HG03135 (cell line): ENCODE measurements at regions not wholly inside any gene's neighbourhood (a gene's known extent, or its start where the extent isn't known, plus 50 kb on each side); places are given as distances from the start of the nearest gene placed in this dataset.
"Not testable (repeated sequence)": the region's sequence is repeated elsewhere in the genome, so short reads cannot be mapped to it uniquely, and the experiment has no call there.

ENCODE experiments used
- ATAC-seq: cut with Tn5 transposase; IDR thresholded peaks from one replicate; pipeline ENCODE4 v1.9.1; 2021; ENCODE audit warnings: mild to moderate bottlenecking, moderate library complexity; ENCODE audit not compliant: unreplicated experiment

DNA sequence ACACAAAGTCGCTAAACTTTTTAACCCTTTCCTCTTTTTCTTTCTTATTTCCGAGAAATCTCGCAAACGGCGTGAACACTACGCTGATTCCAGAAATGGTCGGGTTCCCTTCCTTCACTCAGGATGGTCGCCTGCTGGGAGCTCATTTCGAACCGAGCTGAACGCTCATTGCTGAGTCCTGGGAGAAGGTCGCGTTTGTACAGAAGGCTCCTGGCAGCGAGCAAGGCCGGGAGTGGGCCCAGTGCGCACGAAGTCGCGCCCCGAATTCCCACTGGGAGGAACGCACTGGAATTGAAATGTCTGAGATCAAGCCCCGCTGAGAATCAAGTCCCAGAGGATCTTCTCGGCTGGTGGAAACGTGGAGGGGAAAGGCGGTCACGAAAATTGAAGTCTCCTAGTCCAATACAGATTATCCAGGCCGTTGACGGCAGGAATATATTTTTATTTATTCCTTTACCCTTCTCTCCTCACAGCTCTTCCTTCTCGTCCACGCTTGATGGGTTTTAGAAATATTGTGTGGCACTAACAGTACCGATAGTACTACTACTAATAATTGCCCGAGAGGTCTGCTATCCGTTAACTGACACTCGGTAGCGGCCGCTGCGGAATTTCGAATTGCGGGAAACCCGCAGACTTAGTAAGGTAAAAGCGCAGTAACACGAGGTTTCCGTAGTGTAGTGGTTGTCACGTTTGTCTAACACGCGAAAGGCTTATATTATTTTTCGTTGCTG, 207.2 kb upstream of the ZNF184 start:
- ATAC-seq: no peak

DNA sequence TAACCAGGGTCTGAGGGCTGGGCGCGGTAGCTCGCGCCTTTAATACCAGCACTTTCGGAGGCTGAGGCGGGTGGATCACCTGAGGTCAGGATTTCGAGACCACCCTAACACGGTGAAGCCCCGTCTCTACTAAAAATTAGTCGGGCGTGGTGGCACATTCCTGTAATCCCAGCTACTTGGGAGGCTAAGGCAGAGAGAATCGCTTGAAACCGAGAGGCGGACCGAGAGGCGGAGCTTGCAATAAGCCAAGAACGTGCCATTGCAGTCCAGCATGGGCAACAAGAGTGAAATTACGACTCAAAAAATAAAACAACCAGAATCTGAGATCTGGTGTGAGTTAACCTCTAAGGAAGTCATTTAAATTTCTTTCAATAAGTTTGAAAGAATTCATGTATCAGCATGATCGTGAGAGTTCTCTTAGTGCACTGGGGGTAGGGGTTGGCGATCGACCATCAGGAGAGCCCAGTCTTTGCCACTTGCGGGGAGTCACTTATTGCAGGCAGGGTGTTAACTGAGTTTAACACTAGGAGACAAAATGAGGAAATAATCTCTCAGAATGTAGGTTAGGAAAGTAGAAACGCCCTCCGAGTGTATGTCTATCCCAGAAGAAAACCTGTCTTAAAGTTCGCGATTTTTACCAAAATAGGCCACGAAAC, 206.5 kb upstream of the ZNF184 start:
- ATAC-seq: no peak

DNA sequence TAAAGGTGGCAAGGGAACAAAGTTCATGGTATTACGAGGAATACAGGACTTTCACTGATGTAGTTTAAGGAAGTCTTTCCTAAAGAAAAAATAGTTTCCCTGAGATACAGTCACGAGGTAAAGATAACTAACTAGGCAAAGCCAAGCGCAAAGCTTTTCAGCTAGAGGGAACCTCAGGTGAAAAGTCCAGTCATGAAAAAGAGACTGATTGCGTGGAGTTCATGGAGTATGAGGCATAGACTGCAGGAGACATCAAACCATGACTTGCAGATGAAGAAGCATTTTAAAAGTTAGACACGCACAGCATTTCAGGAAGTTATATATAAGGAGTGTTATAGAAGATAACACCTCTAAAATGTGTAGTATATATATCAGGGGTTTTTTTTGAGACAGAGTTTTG, 205.6 kb upstream of the ZNF184 start:
- no peak for ATAC-seq

DNA sequence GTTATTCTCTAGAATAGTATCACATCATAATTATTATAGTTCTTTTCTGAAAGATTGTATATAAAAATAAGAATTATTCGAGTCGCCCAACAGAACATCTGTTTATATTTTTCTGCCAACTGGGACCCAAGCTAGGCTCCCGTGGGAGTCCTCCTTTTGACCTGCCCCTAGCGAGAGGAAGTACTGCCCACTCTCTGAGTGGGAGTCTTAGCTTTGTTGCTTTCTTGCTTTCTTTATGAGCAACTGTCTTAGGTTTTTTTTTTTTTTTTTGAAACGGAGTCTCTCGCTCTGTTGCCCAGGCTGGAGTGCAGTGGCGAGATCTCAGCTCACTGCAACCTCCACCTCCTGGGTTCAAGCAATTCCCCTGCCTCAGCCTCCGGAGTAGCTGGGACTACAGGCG, 202.0 kb upstream of the ZNF184 start:
- no peak for ATAC-seq

DNA sequence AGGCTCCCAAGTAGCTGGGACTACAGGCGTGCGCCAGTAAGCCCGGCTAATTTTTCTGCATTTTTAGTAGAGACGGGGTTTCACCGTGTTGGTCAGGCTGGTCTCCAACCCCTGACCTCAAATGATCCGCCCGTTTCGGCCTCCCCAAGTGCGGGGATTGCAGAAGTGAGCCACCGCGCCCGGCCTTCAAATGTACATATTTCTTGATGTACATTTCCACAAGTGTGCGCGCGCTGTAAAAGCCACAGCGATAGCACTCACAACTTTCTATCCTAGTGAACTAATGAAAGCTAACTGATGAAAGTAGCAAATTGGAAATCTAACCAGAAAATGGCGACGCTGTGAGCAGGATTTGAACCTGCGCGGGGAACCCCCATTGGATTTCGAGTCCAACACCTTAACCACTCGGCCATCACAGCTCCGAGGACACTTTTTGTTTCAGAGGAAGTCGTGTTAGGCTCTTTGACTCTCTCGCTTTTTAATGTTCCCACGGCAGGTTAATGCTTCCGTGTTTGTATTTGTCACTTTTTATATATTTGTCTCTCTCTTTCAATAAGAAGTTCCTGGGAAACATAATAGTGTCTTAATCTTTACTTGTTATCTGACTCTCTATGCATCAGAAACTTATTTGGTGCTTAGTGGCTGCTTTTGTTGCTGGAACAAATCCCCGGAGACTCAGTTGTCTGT, 199.4 kb upstream of the ZNF184 start:
- peak; percentile 50 for ATAC-seq

DNA sequence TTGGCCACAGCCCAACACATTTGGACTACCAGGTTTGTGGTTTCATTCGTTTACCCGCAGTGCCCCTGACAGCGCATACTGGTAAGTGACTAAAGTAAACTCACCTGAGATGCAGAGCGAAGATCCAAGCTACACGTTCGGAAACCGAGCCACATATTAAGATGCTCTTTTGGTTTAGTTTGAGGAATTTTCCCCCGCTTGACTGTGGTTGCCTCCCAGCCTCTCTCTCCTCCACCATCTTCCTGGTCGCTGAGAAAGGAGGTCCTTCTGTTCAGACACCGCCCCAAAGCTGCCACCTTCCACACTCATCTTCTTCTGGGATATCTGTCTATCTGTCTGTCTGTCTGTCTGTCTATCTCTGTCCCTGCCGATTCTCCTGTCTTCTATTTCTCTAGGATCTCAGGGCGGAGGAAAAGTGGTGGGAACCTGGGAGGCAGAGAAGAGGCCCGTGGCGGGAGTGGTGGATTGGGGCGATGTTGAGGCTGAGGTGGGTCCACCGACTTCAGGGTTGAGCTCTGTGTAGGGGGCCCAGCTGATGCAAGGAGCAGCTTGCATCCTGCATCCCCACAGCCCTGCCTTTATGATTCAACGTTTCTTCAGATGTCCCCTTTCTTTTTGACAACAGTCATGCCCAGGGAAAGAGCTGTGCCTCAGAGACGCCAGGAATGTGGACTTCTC, 196.9 kb upstream of the ZNF184 start:
- no peak for ATAC-seq

DNA sequence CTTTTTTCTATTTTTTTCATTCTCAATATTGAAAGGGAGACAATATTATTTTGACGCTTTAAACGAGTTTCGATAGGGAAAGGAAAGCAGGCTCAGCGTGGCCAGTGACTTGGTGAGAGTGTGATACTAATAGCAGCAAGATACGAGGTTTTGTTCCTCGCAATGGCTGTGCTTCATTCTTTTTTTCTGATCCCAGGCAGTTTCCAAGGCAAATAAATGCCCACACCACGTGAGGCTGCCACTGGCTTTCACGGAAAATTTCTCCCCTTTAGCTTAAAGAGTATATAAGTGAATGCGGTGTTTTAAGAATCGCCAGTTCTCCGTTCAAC, 196.4 kb upstream of the ZNF184 start:
- no peak for ATAC-seq

DNA sequence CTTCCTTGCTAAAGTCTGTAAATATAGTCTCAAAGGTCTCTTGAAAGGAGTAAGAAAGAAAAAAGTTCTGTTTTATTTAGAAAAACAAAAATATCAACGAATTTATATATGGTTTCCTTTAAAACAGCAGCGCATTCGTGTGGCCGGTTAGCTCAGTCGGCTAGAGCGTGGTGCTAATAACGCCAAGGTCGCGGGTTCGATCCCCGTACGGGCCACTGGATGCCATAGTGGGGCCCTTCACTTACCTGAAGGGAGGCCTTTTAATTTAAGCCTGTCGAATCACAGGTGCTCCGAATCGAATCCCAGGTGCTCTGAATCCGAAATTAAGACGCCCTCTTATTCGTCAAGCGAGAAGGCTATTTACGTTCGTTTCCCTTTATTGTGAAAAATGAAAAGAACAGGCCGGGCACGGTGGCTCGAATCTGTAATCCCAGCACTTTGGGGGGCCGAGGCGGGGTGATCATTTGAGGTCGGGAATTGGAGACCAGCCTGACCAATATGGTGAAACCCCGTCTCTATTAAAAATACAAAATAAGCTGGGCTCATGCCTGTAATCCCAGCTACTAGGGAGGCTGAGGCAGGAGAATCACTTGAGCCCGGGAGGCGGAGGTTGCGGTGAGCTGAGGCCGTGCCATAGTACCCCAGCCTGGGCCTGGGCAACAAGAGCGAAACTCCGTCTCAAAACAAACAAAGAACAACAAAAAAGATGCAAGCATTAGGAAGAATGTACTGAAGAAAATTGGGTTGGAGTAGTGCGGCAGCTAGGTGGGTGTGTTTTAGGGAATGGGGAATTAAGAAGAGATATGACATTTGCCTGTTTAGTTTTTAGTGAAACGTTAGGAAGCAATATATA, 195.8 kb upstream of the ZNF184 start:
- ATAC-seq: no peak

DNA sequence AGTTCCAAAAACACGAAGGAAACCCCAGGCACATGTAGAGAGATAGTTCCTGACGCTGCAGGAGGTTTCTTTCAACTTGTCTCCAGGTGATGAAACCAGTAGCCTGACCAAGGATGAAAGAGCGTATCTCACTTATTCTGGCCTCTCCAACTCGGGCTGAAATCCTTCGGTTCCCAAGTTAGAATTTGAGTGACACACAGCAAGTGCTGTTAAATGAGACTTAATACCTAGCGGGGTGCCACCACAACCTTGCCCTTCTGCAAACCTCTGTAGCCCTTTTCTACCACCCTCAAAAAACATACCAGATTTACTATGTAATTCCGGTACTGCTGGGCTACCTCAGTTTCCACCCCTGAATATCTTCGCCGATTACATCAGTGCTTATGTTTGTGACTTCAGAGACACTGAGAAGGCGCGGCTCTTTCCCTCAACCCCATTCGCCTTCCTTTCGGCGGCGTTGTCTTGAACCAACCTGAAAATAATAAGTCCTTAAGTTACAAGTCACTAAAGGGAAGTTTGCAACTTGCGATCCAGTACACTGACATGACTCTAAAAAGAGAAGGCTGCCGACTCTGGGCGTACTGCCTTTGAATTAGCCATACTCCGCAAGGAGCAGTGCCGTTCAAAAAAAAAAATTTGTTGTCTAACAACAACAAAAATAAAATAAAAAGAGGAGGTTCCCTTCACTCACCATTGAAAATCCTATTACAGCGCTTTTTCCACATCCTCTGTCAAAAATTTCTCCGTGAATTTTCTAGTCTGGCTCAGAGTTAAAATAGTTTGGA, 194.9 kb upstream of the ZNF184 start:
- no peak for ATAC-seq

DNA sequence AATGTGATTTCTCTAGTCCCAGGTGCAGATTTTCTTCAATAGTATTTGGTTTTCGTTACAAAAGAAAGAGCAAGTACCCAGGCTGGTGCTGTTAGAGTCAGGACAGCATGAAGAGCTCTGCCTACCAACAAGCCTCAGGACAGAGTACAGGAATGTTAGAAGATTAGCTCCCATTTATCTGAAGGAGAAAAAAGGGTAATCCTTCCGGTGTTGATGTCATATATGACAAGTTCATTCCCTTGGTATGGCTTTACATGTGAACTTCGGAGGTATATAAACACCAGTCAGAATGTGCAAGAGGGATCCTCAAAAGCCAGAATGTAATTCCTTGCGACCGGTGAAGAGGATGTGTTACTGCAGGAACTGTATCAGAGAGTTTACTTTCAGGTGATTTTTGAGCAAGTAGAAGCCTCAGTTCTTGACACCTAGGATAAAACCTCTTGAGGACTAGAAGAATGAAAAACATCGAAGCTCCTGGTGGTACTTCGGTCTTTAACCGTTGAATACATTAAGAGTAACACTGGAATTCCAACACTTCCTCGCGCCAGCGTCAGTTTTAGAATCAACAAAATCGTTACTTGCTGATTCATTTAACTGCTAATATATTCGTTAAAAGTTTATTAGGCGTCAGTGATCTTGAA, 194.2 kb upstream of the ZNF184 start:
- ATAC-seq: no peak

DNA sequence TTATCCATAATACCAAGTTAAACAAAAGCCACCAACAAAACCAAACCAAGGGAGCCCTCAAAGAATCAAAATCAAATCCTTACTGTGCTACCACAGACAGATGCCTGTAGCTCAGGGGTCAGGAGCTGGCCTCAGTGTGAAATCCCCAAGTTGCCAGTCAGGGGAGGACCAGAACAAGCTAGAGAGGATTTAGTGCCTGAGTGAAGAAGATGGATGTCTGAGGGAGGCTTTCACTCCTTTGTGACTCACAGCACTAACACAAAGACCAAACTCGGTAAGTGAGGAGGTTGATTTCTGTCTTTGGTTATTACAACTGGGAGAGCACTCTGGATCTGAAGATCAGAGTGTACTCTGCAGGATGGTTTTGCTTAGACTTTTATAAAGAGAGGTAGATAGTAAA, 189.9 kb upstream of the ZNF184 start:
- no peak for ATAC-seq

DNA sequence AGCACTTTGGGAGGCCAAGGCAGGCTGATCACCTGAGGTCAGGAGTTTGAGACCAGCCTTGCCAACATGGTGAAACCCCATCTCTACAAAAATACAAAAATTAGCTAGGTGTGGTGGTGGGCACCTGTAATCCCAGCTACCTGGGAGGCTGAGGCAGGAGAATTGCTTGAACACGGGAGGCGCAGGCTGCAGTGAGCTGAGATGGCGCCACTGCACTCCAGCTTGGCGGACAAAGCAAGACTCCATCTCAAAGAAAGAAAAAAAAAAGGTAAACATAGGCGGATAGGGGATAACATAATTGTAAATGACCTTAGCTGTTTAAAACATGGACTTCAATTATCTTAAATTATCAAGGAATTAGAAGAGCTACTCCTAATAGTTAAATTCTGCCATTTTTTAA, 189.3 kb upstream of the ZNF184 start:
- ATAC-seq: not testable (repeated sequence)

DNA sequence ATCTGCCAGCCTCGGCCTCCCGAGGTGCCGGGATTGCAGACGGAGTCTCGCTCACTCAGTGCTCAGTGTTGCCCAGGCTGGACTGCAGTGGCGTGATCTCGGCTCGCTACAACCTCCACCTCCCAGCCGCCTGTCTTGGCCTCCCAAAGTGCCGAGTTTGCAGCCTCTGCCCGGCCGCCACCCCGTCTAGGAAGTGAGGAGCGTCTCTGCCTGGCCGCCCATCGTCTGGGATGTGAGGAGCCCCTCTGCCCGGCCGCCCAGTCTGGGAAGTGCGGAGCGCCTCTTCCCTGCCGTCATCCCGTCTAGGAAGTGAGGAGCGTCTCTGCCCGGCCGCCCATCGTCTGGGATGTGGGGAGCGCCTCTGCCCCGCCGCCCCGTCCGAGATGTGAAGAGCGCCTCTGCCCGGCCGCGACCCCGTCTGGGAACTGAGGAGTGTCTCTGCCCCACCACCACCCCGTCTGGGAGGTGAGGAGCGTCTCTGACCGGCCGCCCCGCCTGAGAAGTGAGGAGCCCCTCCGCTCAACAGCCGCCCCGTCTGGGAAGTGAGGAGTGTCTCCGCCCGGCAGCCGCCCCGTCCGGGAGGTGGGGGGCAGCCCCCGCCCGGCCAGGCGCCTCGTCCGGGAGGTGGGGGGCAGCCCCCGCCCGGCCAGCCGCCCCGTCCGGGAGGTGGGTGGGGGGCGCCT, 180.4 kb upstream of the ZNF184 start:
- ATAC-seq: not testable (repeated sequence)

DNA sequence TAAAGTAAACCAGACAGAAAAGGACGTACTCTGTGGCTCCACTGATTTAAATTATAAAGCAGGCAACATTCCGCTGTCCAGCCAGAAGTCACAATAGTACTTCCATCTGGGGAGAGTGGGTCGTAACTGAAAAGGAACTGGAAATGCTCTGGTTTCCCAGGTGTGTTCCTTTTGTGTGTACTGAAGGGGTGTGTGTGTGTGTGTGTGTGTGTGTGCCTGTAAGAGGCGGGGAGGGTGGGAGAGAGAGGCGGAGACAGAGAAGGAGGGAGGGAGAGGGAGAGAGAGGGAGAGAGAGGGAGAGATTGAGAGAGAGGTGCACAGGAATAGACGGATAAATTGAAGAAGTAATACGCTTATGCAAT, 178.4 kb upstream of the ZNF184 start:
- ATAC-seq: no peak

DNA sequence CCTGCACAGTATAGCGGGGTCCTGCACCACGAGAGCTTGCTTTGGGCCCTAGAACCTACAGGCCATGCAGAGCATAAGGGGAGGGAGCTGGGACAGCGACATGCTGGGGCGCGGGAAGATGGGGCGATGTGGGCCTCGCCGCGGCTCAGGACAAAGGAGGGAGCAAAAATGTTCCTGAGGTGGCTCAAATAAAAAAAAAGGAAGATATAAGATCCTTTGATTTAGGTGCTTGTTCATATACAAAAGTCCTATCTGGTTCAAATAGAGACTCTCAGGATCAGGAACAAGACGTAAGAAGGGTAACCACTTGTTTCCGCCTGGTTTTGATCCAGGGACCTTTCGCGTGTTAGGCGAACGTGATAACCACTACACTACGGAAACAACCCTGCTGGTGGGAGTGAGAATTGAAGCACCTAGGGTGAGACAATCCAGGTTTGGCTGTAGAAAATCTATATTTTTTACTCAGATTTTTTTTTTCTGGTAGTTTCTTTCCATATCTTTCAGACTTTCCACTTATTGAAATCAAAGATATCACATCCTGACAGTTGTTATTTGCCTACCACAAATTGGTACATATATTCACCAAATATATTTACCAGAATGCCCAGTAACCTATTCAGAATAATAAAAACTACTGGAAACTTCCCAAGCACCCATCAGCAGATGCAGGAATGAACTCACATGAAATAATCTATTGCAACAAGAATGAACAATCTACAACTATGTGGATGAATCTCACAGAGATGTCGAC, 177.9 kb upstream of the ZNF184 start:
- ATAC-seq: no peak

DNA sequence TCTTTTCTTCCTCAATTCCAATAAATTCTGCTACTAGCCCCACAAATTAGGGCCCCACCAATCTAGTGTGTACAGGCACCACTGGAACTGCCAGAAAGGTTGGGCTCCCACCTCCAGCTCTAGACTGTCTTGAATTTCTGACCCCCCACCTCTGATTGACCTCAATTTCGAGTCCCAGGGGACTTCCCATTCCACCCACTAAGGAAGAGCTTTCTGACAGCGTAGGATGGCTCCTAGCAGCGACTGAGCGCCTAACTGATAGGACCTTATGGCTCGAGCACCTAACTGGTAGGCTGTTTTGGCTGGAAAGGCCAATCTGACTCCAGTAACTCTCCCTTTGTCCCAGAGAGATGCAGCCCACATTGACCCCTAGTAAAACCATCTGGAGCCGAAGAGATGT, 171.6 kb upstream of the ZNF184 start:
- ATAC-seq: no peak

DNA sequence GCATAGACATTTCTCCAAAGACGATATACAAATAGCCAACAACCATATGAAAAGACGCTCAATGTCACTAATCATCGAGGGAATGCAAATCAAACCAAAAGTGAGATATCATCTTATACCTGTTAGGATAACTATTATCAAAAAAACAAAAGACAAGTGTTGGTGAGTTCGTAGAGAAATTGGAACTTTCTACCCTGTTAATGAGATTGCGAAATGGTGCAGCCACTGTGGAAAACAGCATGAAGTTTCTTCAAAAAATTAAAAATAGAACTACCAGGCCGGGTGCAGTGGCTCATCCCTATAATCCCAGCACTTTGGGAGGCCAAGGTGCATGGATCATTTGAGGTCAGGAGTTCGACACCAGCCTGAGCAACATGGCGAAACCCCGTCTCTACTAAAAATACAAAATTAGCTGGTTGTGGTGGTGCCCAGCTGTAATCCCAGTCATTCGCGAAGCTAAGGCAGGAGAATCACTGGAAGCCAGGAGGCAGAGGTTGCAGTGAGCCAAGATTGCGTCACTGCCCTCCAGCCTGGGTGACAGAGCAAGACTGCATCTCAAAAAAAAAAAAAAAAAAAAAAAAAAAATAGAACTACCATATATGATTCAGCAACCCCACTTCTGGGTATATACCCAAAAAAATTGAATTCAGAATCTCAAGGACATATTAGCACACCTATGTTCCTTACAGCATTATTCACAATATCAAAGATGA, 170.0 kb upstream of the ZNF184 start:
- ATAC-seq: no peak

DNA sequence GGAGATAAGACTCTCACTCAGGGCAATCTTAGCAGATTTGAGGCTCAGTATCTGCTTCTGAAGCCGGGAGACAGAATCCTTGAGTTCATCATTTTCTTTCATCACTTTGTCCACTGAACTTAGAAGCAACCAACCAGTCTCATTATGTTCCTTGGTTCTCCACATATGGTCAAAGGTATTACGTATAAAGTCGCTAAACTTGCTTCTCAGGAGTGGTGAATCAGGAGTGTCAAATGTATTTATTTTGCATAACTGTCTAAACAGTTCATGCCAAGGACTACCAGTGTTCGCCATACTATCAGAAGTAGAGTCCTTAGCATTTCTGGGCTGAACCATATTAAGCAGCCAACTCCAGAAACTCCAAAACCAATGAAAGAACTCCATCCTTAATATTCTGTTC, 163.0 kb upstream of the ZNF184 start:
- not testable (repeated sequence) for ATAC-seq
